SU-DHL-6 (cell line): ENCODE measurements at regions not wholly inside any gene's neighbourhood (a gene's known extent, or its start where the extent isn't known, plus 50 kb on each side); places are given as distances from the start of the nearest gene placed in this dataset.

Experiments used
- H2AFZ ChIP-seq: fragments of 200-600 bp; sonication (generic); 2 replicates; pipeline ENCODE4 v1.6.1; 2014; ENCODE audit warnings: low read depth, mild to moderate bottlenecking, moderate library complexity, mixed read lengths, antibody characterized with exemption, low read length; ENCODE audit not compliant: severe bottlenecking
- H3F3A ChIP-seq: fragments of 200-600 bp; shearing (Covaris generic); 2 replicates; pipeline ENCODE4 v1.6.0; 2016; ENCODE audit warnings: antibody characterized with exemption, mild to moderate bottlenecking; ENCODE audit not compliant: insufficient read depth
- H3K27ac ChIP-seq: fragments of 200-600 bp; sonication (generic); 2 replicates; pipeline ENCODE4 v1.5.1; 2016; ENCODE audit warnings: low read depth, mild to moderate bottlenecking, low read length, moderate library complexity, mixed read lengths
- H3K27me3 ChIP-seq: fragments of 200-600 bp; sonication (generic), shearing (Covaris generic); 2 replicates; pipeline ENCODE4 v1.6.0; 2014; ENCODE audit warnings: mild to moderate bottlenecking, low read length
- H3K36me3 ChIP-seq: fragments of 200-600 bp; sonication (generic); 2 replicates; pipeline ENCODE4 v1.6.1; 2014; ENCODE audit warnings: mild to moderate bottlenecking, low read length, mixed read lengths
- H3K4me2 ChIP-seq: fragments of 300-600, 200-600 bp; shearing (Covaris generic), sonication (generic); 2 replicates; pipeline ENCODE4 v1.6.0; 2014; ENCODE audit warnings: low read length, low read depth, mild to moderate bottlenecking; ENCODE audit not compliant: poor library complexity, severe bottlenecking
- H3K4me3 ChIP-seq: fragments of 200-600 bp; sonication (generic); 2 replicates; pipeline ENCODE4 v1.5.1; 2014; ENCODE audit warnings: antibody characterized with exemption, low read length, mild to moderate bottlenecking, mixed read lengths; ENCODE audit not compliant: insufficient read depth, poor library complexity, severe bottlenecking
- H3K79me2 ChIP-seq: fragments of 200-600 bp; sonication (generic); 2 replicates; pipeline ENCODE4 v1.6.1; 2014; ENCODE audit warnings: mild to moderate bottlenecking, low read length, moderate library complexity; ENCODE audit not compliant: insufficient read depth
- H3K9ac ChIP-seq: fragments of 200-600 bp; sonication (generic); 2 replicates; pipeline ENCODE4 v1.7.0; 2014; ENCODE audit warnings: mild to moderate bottlenecking, low read length
- H3K9me2 ChIP-seq: fragments of 200-600 bp; sonication (generic); replicated peaks from 2 replicates; pipeline ENCODE4 v1.6.1; 2014; ENCODE audit warnings: low read length; ENCODE audit not compliant: insufficient read depth
- H3K9me3 ChIP-seq: fragments of 200-600 bp; sonication (generic); 2 replicates; pipeline ENCODE4 v1.6.1; 2014; ENCODE audit warnings: low read length, mixed read lengths; ENCODE audit not compliant: insufficient read depth
- H4K20me1 ChIP-seq: fragments of 200-600 bp; sonication (generic); 2 replicates; pipeline ENCODE4 v1.6.1; 2014; ENCODE audit warnings: low read depth, mild to moderate bottlenecking, antibody characterized with exemption, low read length, moderate library complexity, mixed read lengths
- CTCF ChIP-seq: fragments of 200-600 bp; sonication (generic); IDR thresholded peaks from one replicate; pipeline ENCODE4 v1.5.1; 2017; ENCODE audit warnings: antibody characterized with exemption, mild to moderate bottlenecking, low read length, moderate library complexity; ENCODE audit not compliant: insufficient read depth, poor library complexity, severe bottlenecking
- EZH2phosphoT487 ChIP-seq: fragments of 200-600 bp; sonication (generic), shearing (Covaris generic); conservative IDR thresholded peaks from 2 replicates; pipeline ENCODE4 v1.6.1; 2018; ENCODE audit warnings: mild to moderate bottlenecking, antibody characterized with exemption, low read length, moderate library complexity, mixed read lengths

- Histone ChIP-seq H3K36me3 (no peaks in the 10 kb centered on the region), H3K4me3 (no peak overlapping the region), H3K27me3 (no peaks in the 10 kb centered on the region), H3K27ac (no peak overlapping the region), H2AFZ (no peak overlapping the region), H3K9me2 (no peaks in the 10 kb centered on the region), H3K79me2 (no peaks in the 10 kb centered on the region), H3K9ac (no peak overlapping the region), H4K20me1 (no peaks in the 10 kb centered on the region), H3F3A (no peaks in the 10 kb centered on the region), H3K4me2 (no peak overlapping the region), H3K9me3 (no peaks in the 10 kb centered on the region)
- TF ChIP-seq EZH2phosphoT487 (no peak), CTCF (no peak)
Observed at GRCh38 chr15:96125721-96126415, 204.6 kb upstream of the NR2F2 start.

- no peak overlapping the region for H3K27ac ChIP-seq
- no peak overlapping the region for H3K9ac ChIP-seq
- H3K27me3 ChIP-seq = no peaks in the 10 kb centered on the region
- no peaks in the 10 kb centered on the region for H3F3A ChIP-seq
- no peaks in the 10 kb centered on the region for H4K20me1 ChIP-seq
- H3K79me2 ChIP-seq = no peaks in the 10 kb centered on the region
- H3K4me3 ChIP-seq = no peak overlapping the region
- H3K9me2 ChIP-seq = no peaks in the 10 kb centered on the region
- TF ChIP-seq CTCF (no peak), EZH2phosphoT487 (no peak)
- no peak overlapping the region for H2AFZ ChIP-seq
- H3K36me3 ChIP-seq = no peaks in the 10 kb centered on the region
- H3K4me2 ChIP-seq = no peak overlapping the region
- no peaks in the 10 kb centered on the region for H3K9me3 ChIP-seq
Observed at GRCh38 chr15:96126859-96127258, 203.6 kb upstream of the NR2F2 start.

- H2AFZ ChIP-seq = no peak overlapping the region
- no peaks in the 10 kb centered on the region for H3K79me2 ChIP-seq
- no peak overlapping the region for H3K4me3 ChIP-seq
- TF ChIP-seq CTCF (no peak), EZH2phosphoT487 (no peak)
- no peaks in the 10 kb centered on the region for H3K36me3 ChIP-seq
- H3F3A ChIP-seq = no peaks in the 10 kb centered on the region
- no peaks in the 10 kb centered on the region for H4K20me1 ChIP-seq
- no peaks in the 10 kb centered on the region for H3K27me3 ChIP-seq
- no peaks in the 10 kb centered on the region for H3K9me3 ChIP-seq
- no peak overlapping the region for H3K9ac ChIP-seq
- no peak overlapping the region for H3K27ac ChIP-seq
- no peaks in the 10 kb centered on the region for H3K9me2 ChIP-seq
- no peak overlapping the region for H3K4me2 ChIP-seq
Observed at GRCh38 chr15:96130734-96131133, 199.8 kb upstream of the NR2F2 start.
